GM19023 (cell line): ENCODE measurements at regions not wholly inside any gene's neighbourhood (a gene's known extent, or its start where the extent isn't known, plus 50 kb on each side); places are given as distances from the start of the nearest gene placed in this dataset.

Experiments
- ATAC-seq: cut with Tn5 transposase; IDR thresholded peaks from one replicate; pipeline ENCODE4 v1.9.1; 2021; ENCODE audit warnings: mild to moderate bottlenecking, moderate library complexity; ENCODE audit not compliant: unreplicated experiment

- ATAC-seq: peak; percentile 73
Observed at GRCh38 chr1:42035205-42035829, 116.6 kb upstream of the HIVEP3 start.

- no peak for ATAC-seq
Observed at GRCh38 chr1:42034426-42034825, 115.7 kb upstream of the HIVEP3 start.

- no peak for ATAC-seq
Observed at GRCh38 chr1:42033629-42034028, 114.9 kb upstream of the HIVEP3 start.

GRCh38 chr1:42017730-42018129 is 99.0 kb upstream of the HIVEP3 start:
- no peak for ATAC-seq

- ATAC-seq: no peak
Observed at GRCh38 chr1:42017259-42017658, 98.5 kb upstream of the HIVEP3 start.

GRCh38 chr1:42014823-42015222 is 96.1 kb upstream of the HIVEP3 start:
- ATAC-seq: no peak

GRCh38 chr1:42013881-42014470 is 95.3 kb upstream of the HIVEP3 start:
- no peak for ATAC-seq

GRCh38 chr1:42012852-42013251 is 94.1 kb upstream of the HIVEP3 start:
- ATAC-seq: no peak

GRCh38 chr1:42010381-42010780 is 91.7 kb upstream of the HIVEP3 start:
- ATAC-seq: no peak

GRCh38 chr1:42008264-42008663 is 89.5 kb upstream of the HIVEP3 start:
- ATAC-seq: no peak

GRCh38 chr1:42006836-42007235 is 88.1 kb upstream of the HIVEP3 start:
- ATAC-seq: no peak

GRCh38 chr1:42006093-42006492 is 87.4 kb upstream of the HIVEP3 start:
- ATAC-seq: no peak

GRCh38 chr1:42005530-42005929 is 86.8 kb upstream of the HIVEP3 start:
- ATAC-seq: no peak

GRCh38 chr1:42004860-42005259 is 86.1 kb upstream of the HIVEP3 start:
- no peak for ATAC-seq

- no peak for ATAC-seq
Observed at GRCh38 chr1:42004322-42004721, 85.6 kb upstream of the HIVEP3 start.

- ATAC-seq: no peak
Observed at GRCh38 chr1:42003433-42003832, 84.7 kb upstream of the HIVEP3 start.

- ATAC-seq: no peak
Observed at GRCh38 chr1:42002220-42002619, 83.5 kb upstream of the HIVEP3 start.

GRCh38 chr1:42000766-42001165 is 82.0 kb upstream of the HIVEP3 start:
- no peak for ATAC-seq

- ATAC-seq: no peak
Observed at GRCh38 chr1:41999884-42000283, 81.2 kb upstream of the HIVEP3 start.

- ATAC-seq: no peak
Observed at GRCh38 chr1:41998250-41998649, 79.5 kb upstream of the HIVEP3 start.

GRCh38 chr1:41997153-41997552 is 78.4 kb upstream of the HIVEP3 start:
- no peak for ATAC-seq

- ATAC-seq: no peak
Observed at GRCh38 chr1:41995441-41996130, 76.9 kb upstream of the HIVEP3 start.
